Erythroblast (primary cell): ENCODE measurements at regions not wholly inside any gene's neighbourhood (a gene's known extent, or its start where the extent isn't known, plus 50 kb on each side); places are given as distances from the start of the nearest gene placed in this dataset.

ENCODE experiments used
- GATA1 ChIP-seq: IDR thresholded peaks from 2 replicates; pipeline ENCODE4 v1.6.1; 2011; ENCODE audit warnings: low read depth, mild to moderate bottlenecking, control low read depth, low read length, moderate library complexity
- POLR2A ChIP-seq: IDR thresholded peaks from 2 replicates; pipeline ENCODE4 v1.6.1; 2011; ENCODE audit warnings: mild to moderate bottlenecking, low read length

DNA sequence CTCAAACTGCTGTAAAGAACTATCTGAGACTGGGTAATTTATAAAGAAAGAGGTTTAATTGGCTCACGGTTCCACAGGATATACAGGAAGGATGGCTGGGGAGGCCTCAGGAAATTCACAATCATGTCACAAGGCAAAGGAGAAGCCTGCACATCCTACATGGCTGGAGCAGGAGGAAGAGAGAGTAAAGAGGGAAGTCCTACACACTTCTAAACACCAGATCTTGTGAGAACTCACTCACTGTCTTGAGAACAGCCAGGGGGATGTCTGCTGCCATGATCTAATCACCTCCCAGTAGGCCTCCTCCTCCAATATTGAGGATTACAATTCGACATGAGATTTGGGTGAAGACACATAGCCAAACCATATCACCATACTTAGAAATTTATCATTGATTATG, 1307.0 kb upstream of the GJE1 start:
- TF ChIP-seq POLR2A (no peak), GATA1 (no peak)
